A673 (cell line): ENCODE measurements at regions not wholly inside any gene's neighbourhood (a gene's known extent, or its start where the extent isn't known, plus 50 kb on each side); places are given as distances from the start of the nearest gene placed in this dataset.

ENCODE experiments used
- CTCF ChIP-seq: fragments of 300-800, 200-600 bp; sonication (generic); conservative IDR thresholded peaks from 2 replicates; pipeline ENCODE4 v1.5.1; 2017; ENCODE audit warnings: low read depth, mild to moderate bottlenecking, antibody characterized with exemption, low read length, moderate library complexity, mixed read lengths
- EZH2 ChIP-seq: fragments of 200-600 bp; sonication (generic); IDR thresholded peaks from 2 replicates; pipeline ENCODE4 v1.6.1; 2017; ENCODE audit warnings: borderline replicate concordance, low read depth, mild to moderate bottlenecking, mixed read lengths, antibody characterized with exemption, low read length; ENCODE audit not compliant: poor library complexity, severe bottlenecking

- TF ChIP-seq EZH2 (no peak), CTCF (no peak)
Measured at GRCh38 chr14:65179918-65180724, 77.8 kb upstream of the MAX start.
